ENCODE measurements at regions not wholly inside any gene's neighbourhood (a gene's known extent, or its start where the extent isn't known, plus 50 kb on each side); places are given as distances from the start of the nearest gene placed in this dataset.

DNA sequence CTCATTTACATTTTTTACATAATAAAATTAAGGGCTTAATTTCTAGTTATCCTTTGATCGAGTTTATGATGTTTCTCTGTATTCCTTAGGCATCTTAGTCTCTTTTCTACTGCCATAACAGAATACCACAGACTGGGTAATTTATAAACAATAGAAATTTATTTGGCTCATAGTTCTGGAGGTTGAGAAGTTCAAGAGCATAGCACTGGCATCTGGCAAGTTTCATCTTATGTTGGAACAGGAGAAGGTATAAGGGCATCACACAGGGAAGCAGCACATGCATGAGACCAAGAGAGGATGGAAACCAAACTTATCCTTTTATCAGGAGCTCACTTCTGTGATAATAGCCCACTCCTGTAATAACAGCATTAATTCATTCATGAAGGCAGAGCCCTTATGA, 284.9 kb upstream of the COX7C start:
- no peak overlapping the region for H3K27ac ChIP-seq (ENCODE audit: low read depth, low read length)
- H3K27me3 ChIP-seq (ENCODE audit: control insufficient read depth in 1 of 2, insufficient read depth in 2 of 2, low read length in 2 of 2): no peaks in the 10 kb centered on the region
- no peaks in the 10 kb centered on the region for H3K9me3 ChIP-seq (ENCODE audit: low read length)
- H3K9ac ChIP-seq (ENCODE audit: low read length): no peak overlapping the region
- no peaks in the 10 kb centered on the region for H3K36me3 ChIP-seq (ENCODE audit: insufficient read depth, low read length)
- H3K4me3 ChIP-seq (ENCODE audit: low read depth in 1 of 2, low read length in 2 of 2): no peak overlapping the region
- H3K4me1 ChIP-seq (ENCODE audit: insufficient read depth, low read length): peaks cover 3% of the 10 kb centered on the region

DNA sequence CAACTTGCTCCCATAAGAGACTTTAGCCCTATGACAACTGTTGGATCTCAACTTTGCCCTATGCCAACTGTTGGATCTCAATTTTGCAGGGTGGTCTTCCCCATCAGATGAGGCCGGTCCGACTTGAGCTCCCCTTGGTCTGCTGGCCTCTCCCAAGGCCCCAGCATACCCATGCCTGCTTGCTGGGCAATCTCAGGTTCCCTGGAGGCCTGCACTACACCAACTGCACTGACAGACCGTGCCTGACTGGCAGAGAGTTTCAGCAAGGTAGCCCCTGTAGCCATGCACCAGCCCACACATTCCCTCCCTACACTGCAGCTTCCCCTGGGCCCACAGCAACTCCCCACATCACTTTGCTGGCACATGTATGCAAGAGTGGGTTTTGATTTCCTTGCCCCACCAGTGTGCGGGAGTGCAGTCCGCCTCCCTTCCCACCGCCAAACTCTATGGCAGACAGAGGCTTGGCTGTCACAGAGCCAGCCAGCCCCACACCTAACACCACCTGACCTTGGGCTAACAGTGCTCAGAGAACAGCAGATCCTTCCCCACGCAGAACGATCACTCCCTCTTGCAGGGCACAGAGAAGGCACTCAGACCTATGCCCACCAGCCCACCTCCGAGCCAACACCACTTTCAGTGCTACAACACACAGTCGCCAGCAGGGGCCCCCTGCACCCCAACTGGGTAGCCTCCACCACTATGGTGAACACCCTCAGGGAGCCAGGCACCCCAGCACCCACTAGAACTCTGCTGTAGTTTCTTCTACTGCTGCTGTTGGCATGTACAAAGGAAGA, 279.9 kb upstream of the COX7C start:
- no peaks in the 10 kb centered on the region for H3K36me3 ChIP-seq (ENCODE audit: insufficient read depth, low read length)
- no peaks in the 10 kb centered on the region for H3K9me3 ChIP-seq (ENCODE audit: low read length)
- H3K27me3 ChIP-seq (ENCODE audit: control insufficient read depth in 1 of 2, insufficient read depth in 2 of 2, low read length in 2 of 2): no peaks in the 10 kb centered on the region
- no peak overlapping the region for H3K9ac ChIP-seq (ENCODE audit: low read length)
- H3K27ac ChIP-seq (ENCODE audit: low read depth, low read length): no peak overlapping the region
- H3K4me1 ChIP-seq (ENCODE audit: insufficient read depth, low read length): no peaks in the 10 kb centered on the region
- H3K4me3 ChIP-seq (ENCODE audit: low read depth in 1 of 2, low read length in 2 of 2): no peak overlapping the region

DNA sequence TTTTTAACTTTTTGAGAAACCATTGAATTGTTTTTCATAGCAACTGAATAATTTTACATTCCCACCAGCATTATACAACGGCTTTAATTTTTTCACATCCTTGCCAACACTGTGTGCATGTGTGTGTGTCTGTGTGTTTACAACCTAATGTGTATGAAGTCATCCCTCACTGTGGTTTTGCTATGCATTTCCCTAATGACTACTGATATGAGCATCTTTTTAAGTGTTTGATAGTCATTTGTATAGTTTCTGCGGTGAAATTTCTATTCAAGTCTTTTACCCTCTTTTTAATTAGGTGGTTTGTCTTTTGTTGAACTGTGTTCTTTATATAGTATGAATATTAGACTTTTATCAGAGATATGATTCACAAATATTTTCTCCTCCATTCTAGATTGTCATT, 263.1 kb upstream of the COX7C start:
- no peaks in the 10 kb centered on the region for H3K36me3 ChIP-seq (ENCODE audit: insufficient read depth, low read length)
- H3K9ac ChIP-seq (ENCODE audit: low read length): no peak overlapping the region
- H3K27ac ChIP-seq (ENCODE audit: low read depth, low read length): no peak overlapping the region
- H3K4me3 ChIP-seq (ENCODE audit: low read depth in 1 of 2, low read length in 2 of 2): no peak overlapping the region
- H3K27me3 ChIP-seq (ENCODE audit: control insufficient read depth in 1 of 2, insufficient read depth in 2 of 2, low read length in 2 of 2): no peaks in the 10 kb centered on the region
- no peaks in the 10 kb centered on the region for H3K4me1 ChIP-seq (ENCODE audit: insufficient read depth, low read length)
- H3K9me3 ChIP-seq (ENCODE audit: low read length): no peaks in the 10 kb centered on the region

DNA sequence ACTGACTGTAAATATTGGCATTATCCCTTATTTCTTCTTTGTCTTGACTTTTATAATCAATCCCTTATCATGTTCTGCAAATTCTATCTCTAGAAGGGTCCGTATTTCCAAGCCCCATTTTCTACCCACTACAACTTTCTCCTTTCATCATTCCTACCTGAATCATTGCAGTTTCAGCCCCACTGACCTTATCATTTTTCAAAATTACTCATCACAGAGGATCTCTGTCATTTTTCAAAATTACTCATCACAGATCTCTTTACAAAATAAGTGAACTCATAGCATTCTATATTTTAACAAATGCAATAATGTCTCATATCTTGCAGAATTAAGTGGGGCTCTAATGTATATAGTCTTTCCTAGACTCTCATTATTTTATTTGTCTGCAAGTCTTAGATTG, 256.9 kb upstream of the COX7C start:
- Histone ChIP-seq H3K4me3 (ENCODE audit: low read depth in 1 of 2, low read length in 2 of 2) (no peak overlapping the region), H3K9me3 (ENCODE audit: low read length) (no peaks in the 10 kb centered on the region), H3K4me1 (ENCODE audit: insufficient read depth, low read length) (no peaks in the 10 kb centered on the region), H3K9ac (ENCODE audit: low read length) (no peak overlapping the region), H3K27me3 (ENCODE audit: control insufficient read depth in 1 of 2, insufficient read depth in 2 of 2, low read length in 2 of 2) (no peaks in the 10 kb centered on the region), H3K27ac (ENCODE audit: low read depth, low read length) (no peak overlapping the region), H3K36me3 (ENCODE audit: insufficient read depth, low read length) (no peaks in the 10 kb centered on the region)

DNA sequence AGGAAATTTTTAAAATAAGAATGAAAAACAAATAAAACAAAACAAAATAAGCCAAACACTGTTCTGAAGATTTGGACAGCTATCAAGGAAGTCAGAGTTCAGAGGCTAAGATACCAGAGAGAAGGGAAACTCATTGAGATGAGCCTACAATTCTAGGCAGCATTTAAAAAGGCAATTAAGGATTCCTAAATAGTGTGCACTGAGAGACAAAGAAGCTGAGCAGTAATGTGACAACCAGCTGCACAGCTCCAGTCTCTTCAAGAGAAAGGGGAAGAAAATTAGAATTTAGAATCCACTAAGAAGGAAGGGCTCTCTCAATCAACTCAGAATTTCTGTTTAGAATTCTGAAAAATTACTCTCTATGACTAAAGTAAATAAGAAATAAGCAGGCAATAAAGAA, 246.7 kb upstream of the COX7C start:
- Histone ChIP-seq H3K4me3 (ENCODE audit: low read depth in 1 of 2, low read length in 2 of 2) (no peak overlapping the region), H3K9ac (ENCODE audit: low read length) (no peak overlapping the region)

DNA sequence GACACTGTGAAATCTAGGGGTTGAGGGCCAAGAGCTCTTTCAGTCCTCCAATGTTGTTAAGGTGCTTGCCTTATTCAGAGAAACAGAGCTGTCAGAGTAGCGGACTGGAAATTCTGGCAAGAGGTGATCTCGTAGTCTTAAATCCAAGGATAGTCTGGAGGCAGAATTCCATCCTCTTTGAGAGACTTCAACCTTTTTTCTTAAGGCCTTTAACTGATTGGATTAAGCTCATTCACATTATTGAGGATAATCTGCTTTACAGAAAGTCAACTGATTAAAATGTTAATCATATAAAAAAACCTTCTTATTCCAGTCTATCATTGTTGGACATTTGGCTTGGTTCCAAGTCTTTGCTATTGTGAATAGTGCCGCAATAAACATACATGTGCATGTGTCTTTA, 243.1 kb upstream of the COX7C start:
- Histone ChIP-seq H3K4me3 (ENCODE audit: low read depth in 1 of 2, low read length in 2 of 2) (no peak overlapping the region), H3K9me3 (ENCODE audit: low read length) (no peaks in the 10 kb centered on the region), H3K4me1 (ENCODE audit: insufficient read depth, low read length) (no peaks in the 10 kb centered on the region), H3K36me3 (ENCODE audit: insufficient read depth, low read length) (no peaks in the 10 kb centered on the region), H3K27ac (ENCODE audit: low read depth, low read length) (no peak overlapping the region), H3K27me3 (ENCODE audit: control insufficient read depth in 1 of 2, insufficient read depth in 2 of 2, low read length in 2 of 2) (no peaks in the 10 kb centered on the region), H3K9ac (ENCODE audit: low read length) (no peak overlapping the region)

More for the DNA sequence above, 246.7 kb upstream of the COX7C start:
- Histone ChIP-seq H3K36me3 (ENCODE audit: insufficient read depth, low read length) (no peaks in the 10 kb centered on the region), H3K9me3 (ENCODE audit: low read length) (no peaks in the 10 kb centered on the region), H3K4me1 (ENCODE audit: insufficient read depth, low read length) (no peaks in the 10 kb centered on the region), H3K27ac (ENCODE audit: low read depth, low read length) (no peak overlapping the region), H3K27me3 (ENCODE audit: control insufficient read depth in 1 of 2, insufficient read depth in 2 of 2, low read length in 2 of 2) (no peaks in the 10 kb centered on the region)

DNA sequence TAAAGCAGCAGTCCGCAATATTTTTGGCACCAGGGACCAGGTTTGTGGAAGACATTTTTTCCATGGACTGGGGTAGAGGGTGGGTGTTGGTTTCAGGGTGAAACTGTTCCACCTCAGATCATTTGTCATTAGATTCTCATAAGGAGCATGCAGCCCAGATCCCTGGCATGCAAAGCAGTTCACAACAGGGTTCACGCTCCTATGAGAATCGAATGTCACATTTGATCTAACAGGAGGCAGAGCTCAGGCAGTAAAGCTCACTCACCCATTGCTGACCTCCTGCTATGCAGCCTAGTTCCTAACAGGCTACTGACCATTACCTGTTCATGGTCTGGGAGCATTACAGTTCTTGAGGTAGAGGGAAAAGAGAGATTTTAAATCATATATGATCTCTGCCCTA, 241.5 kb upstream of the COX7C start:
- Histone ChIP-seq H3K9ac (ENCODE audit: low read length) (no peak overlapping the region), H3K9me3 (ENCODE audit: low read length) (no peaks in the 10 kb centered on the region), H3K4me3 (ENCODE audit: low read depth in 1 of 2, low read length in 2 of 2) (no peak overlapping the region), H3K27ac (ENCODE audit: low read depth, low read length) (no peak overlapping the region), H3K36me3 (ENCODE audit: insufficient read depth, low read length) (no peaks in the 10 kb centered on the region), H3K27me3 (ENCODE audit: control insufficient read depth in 1 of 2, insufficient read depth in 2 of 2, low read length in 2 of 2) (no peaks in the 10 kb centered on the region), H3K4me1 (ENCODE audit: insufficient read depth, low read length) (no peaks in the 10 kb centered on the region)

DNA sequence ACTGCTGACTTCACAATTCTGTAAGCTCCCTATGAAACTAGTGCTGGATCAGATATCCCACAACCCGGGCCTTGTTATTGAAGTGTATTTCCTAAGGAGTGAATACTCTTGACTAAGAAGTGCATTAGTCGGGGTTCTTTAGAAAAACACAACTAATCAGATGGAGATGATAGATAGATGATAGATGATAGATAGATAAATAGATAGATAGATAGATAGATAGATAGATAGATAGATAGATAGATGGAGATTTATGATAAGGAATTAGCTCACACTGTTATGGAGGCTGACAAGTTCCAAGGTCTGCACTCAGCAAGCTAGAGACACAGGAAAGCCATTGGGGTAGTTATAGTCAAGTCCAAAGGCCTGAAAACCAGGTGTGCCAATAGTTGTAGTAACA, 214.6 kb upstream of the COX7C start:
- Histone ChIP-seq H3K4me3 (ENCODE audit: low read depth in 1 of 2, low read length in 2 of 2) (no peak overlapping the region), H3K36me3 (ENCODE audit: insufficient read depth, low read length) (no peaks in the 10 kb centered on the region), H3K9ac (ENCODE audit: low read length) (no peak overlapping the region), H3K27ac (ENCODE audit: low read depth, low read length) (no peak overlapping the region), H3K9me3 (ENCODE audit: low read length) (no peaks in the 10 kb centered on the region), H3K27me3 (ENCODE audit: control insufficient read depth in 1 of 2, insufficient read depth in 2 of 2, low read length in 2 of 2) (no peaks in the 10 kb centered on the region), H3K4me1 (ENCODE audit: insufficient read depth, low read length) (no peaks in the 10 kb centered on the region)

DNA sequence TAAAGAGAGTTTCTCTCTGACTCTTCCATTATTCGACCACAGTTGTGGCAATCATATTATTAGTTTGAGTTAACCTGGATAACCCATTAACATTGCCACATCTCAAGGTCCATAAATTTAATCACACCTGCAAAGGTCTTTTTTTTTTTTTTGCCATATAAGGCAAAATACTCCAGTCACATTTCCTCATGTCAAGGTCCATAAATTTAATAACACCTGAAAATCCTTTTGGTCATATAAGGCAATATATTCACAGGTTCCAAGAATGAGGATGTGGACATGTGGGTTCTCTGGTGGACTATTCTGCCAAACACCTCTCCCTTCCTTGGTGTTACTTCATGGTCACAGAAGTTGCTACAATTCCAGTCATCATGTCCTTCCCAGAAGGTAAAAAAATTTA, 213.5 kb upstream of the COX7C start:
- Histone ChIP-seq H3K27me3 (ENCODE audit: control insufficient read depth in 1 of 2, insufficient read depth in 2 of 2, low read length in 2 of 2) (no peaks in the 10 kb centered on the region), H3K4me3 (ENCODE audit: low read depth in 1 of 2, low read length in 2 of 2) (no peak overlapping the region), H3K9me3 (ENCODE audit: low read length) (no peaks in the 10 kb centered on the region), H3K27ac (ENCODE audit: low read depth, low read length) (no peak overlapping the region), H3K9ac (ENCODE audit: low read length) (no peak overlapping the region), H3K4me1 (ENCODE audit: insufficient read depth, low read length) (no peaks in the 10 kb centered on the region), H3K36me3 (ENCODE audit: insufficient read depth, low read length) (no peaks in the 10 kb centered on the region)

DNA sequence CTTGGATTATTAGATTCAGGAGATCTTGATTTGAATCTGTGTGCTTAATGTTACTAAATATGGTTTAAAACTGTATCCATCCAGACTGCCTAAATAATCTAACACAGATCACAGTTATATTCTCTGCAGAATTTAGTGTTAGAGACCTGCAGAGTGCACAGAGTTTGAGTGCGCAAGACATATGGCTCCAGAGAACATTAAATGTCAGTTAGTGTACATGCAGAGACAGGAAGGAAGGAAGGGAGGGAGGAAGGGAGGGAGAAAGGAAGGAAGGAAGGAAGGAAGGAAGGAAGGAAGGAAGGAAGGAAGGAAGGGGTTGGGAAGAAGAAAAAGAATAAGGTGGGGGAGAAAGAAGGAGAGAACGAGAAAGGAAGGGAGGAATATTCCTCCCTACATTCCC, 210.0 kb upstream of the COX7C start:
- Histone ChIP-seq H3K9ac (ENCODE audit: low read length) (no peak overlapping the region), H3K27ac (ENCODE audit: low read depth, low read length) (no peak overlapping the region), H3K4me1 (ENCODE audit: insufficient read depth, low read length) (no peaks in the 10 kb centered on the region), H3K9me3 (ENCODE audit: low read length) (no peaks in the 10 kb centered on the region), H3K27me3 (ENCODE audit: control insufficient read depth in 1 of 2, insufficient read depth in 2 of 2, low read length in 2 of 2) (no peaks in the 10 kb centered on the region), H3K4me3 (ENCODE audit: low read depth in 1 of 2, low read length in 2 of 2) (no peak overlapping the region), H3K36me3 (ENCODE audit: insufficient read depth, low read length) (no peaks in the 10 kb centered on the region)

DNA sequence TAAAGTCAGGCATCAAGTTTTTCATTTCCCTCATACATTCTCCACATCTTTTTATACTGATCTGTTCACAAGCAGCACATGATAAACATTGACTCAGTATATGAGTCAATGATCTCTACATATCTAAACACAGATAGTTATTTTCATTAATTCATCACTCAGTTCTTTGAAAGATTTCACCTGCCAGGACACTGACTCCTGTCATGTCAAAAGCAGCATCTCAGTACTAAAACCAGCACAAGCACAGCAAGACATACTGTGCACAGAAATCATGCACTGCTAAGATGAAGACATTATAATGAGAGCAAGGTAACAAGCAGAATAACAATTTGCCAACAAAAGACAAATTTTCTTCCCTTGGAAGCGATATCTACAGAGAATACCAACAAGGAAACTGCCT, 206.1 kb upstream of the COX7C start:
- Histone ChIP-seq H3K4me1 (ENCODE audit: insufficient read depth, low read length) (no peaks in the 10 kb centered on the region), H3K4me3 (ENCODE audit: low read depth in 1 of 2, low read length in 2 of 2) (no peak overlapping the region), H3K27ac (ENCODE audit: low read depth, low read length) (no peak overlapping the region), H3K27me3 (ENCODE audit: control insufficient read depth in 1 of 2, insufficient read depth in 2 of 2, low read length in 2 of 2) (no peaks in the 10 kb centered on the region), H3K36me3 (ENCODE audit: insufficient read depth, low read length) (no peaks in the 10 kb centered on the region), H3K9me3 (ENCODE audit: low read length) (no peaks in the 10 kb centered on the region), H3K9ac (ENCODE audit: low read length) (no peak overlapping the region)

DNA sequence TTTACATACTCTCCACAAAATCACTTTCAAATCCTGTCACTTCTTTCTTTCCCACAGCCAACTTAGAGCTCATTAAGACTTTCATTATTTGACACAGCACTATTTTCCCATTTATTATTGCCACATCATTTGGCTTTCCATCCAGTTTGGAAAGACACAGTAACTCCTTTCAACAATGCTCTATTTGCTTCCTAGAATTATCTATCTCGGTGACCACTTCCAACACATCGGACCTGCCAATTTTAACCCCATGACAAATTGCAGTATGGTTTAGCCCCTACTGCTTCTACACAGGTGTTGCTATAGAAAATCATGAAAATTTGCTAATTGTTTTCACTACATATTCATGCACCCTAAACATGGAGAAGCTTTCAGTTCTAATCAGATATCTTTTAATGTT, 190.6 kb upstream of the COX7C start:
- no peak overlapping the region for H3K4me3 ChIP-seq (ENCODE audit: low read depth in 1 of 2, low read length in 2 of 2)
- H3K9ac ChIP-seq (ENCODE audit: low read length): no peak overlapping the region
- no peaks in the 10 kb centered on the region for H3K36me3 ChIP-seq (ENCODE audit: insufficient read depth, low read length)
- no peaks in the 10 kb centered on the region for H3K27me3 ChIP-seq (ENCODE audit: control insufficient read depth in 1 of 2, insufficient read depth in 2 of 2, low read length in 2 of 2)
- no peaks in the 10 kb centered on the region for H3K9me3 ChIP-seq (ENCODE audit: low read length)
- H3K4me1 ChIP-seq (ENCODE audit: insufficient read depth, low read length): no peaks in the 10 kb centered on the region
- no peak overlapping the region for H3K27ac ChIP-seq (ENCODE audit: low read depth, low read length)
